Loucy (cell line): ENCODE measurements at regions not wholly inside any gene's neighbourhood (a gene's known extent, or its start where the extent isn't known, plus 50 kb on each side); places are given as distances from the start of the nearest gene placed in this dataset.

Experiments used
- EZH2phosphoT487 ChIP-seq: fragments of 200-600 bp; IDR thresholded peaks from 2 replicates; pipeline ENCODE4 v1.6.1; 2018; ENCODE audit warnings: antibody characterized with exemption, mild to moderate bottlenecking, moderate library complexity, borderline replicate concordance
- TF ChIP-seq, protein P1 (sequence below): fragments of 200-600 bp; sonication (generic); conservative IDR thresholded peaks from 2 replicates; pipeline ENCODE4 v1.5.1; 2014; ENCODE audit warnings: mild to moderate bottlenecking, antibody characterized with exemption, low read length

GRCh38 chr1:25111706-25112105 lies 120.6 kb downstream of the SYF2 start:
- TF ChIP-seq, protein P1, sequence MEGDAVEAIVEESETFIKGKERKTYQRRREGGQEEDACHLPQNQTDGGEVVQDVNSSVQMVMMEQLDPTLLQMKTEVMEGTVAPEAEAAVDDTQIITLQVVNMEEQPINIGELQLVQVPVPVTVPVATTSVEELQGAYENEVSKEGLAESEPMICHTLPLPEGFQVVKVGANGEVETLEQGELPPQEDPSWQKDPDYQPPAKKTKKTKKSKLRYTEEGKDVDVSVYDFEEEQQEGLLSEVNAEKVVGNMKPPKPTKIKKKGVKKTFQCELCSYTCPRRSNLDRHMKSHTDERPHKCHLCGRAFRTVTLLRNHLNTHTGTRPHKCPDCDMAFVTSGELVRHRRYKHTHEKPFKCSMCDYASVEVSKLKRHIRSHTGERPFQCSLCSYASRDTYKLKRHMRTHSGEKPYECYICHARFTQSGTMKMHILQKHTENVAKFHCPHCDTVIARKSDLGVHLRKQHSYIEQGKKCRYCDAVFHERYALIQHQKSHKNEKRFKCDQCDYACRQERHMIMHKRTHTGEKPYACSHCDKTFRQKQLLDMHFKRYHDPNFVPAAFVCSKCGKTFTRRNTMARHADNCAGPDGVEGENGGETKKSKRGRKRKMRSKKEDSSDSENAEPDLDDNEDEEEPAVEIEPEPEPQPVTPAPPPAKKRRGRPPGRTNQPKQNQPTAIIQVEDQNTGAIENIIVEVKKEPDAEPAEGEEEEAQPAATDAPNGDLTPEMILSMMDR: no peak
- TF ChIP-seq EZH2phosphoT487: no peak
